ENCODE measurements at regions not wholly inside any gene's neighbourhood (a gene's known extent, or its start where the extent isn't known, plus 50 kb on each side); places are given as distances from the start of the nearest gene placed in this dataset.

GRCh38 chr1:199116488-199116887, 477.6 kb downstream of the PTPRC start:
- no peak for ATAC-seq (ENCODE audit: insufficient read depth, low FRiP score)

GRCh38 chr1:199121047-199121446, 482.2 kb downstream of the PTPRC start:
- no peak for ATAC-seq (ENCODE audit: insufficient read depth, low FRiP score)
- TF ChIP-seq CTCF (IDR thresholded peaks at IDR 0.05; ENCODE audit: control extremely low read depth, extremely low read depth) = no peak
- Histone ChIP-seq H3K9ac (ENCODE audit: insufficient read depth in 1 of 2, low read length in 2 of 2) (no peak overlapping the region), H3K9me3 (ENCODE audit: control insufficient read depth in 4 of 4, insufficient read depth in 3 of 4, low read length in 3 of 4) (no peaks in the 10 kb centered on the region), H3K4me1 (ENCODE audit: control insufficient read depth in 5 of 5, insufficient read depth in 5 of 5, low read length in 5 of 5) (no peaks in the 10 kb centered on the region), H3K36me3 (ENCODE audit: control insufficient read depth in 4 of 4, insufficient read depth in 4 of 4, low read length in 4 of 4) (no peaks in the 10 kb centered on the region), H3K27me3 (ENCODE audit: control insufficient read depth in 3 of 3, insufficient read depth in 3 of 3, low read length in 2 of 3) (no peaks in the 10 kb centered on the region), H3K27ac (ENCODE audit: low read depth in 1 of 2, low read length in 1 of 2) (no peak overlapping the region), H3K4me3 (no peak overlapping the region)
- DNase-seq = no peak

More at GRCh38 chr1:199116488-199116887, 477.6 kb downstream of the PTPRC start:
- H3K27ac ChIP-seq (ENCODE audit: low read depth in 1 of 2, low read length in 1 of 2) = no peak overlapping the region
- no peaks in the 10 kb centered on the region for H3K27me3 ChIP-seq (ENCODE audit: control insufficient read depth in 3 of 3, insufficient read depth in 3 of 3, low read length in 2 of 3)
- H3K9ac ChIP-seq (ENCODE audit: insufficient read depth in 1 of 2, low read length in 2 of 2) = no peak overlapping the region
- H3K4me1 ChIP-seq (ENCODE audit: control insufficient read depth in 5 of 5, insufficient read depth in 5 of 5, low read length in 5 of 5) = no peaks in the 10 kb centered on the region
- no peak for DNase-seq
- H3K4me3 ChIP-seq = no peak overlapping the region
- H3K36me3 ChIP-seq (ENCODE audit: control insufficient read depth in 4 of 4, insufficient read depth in 4 of 4, low read length in 4 of 4) = no peaks in the 10 kb centered on the region
- no peak for TF ChIP-seq CTCF (IDR thresholded peaks at IDR 0.05; ENCODE audit: control extremely low read depth, extremely low read depth)
- peaks cover 0 to 3% (median 0%) of the 10 kb centered on the region in 4 donors for H3K9me3 ChIP-seq (ENCODE audit: control insufficient read depth in 4 of 4, insufficient read depth in 3 of 4, low read length in 3 of 4)

GRCh38 chr1:199122085-199122484, 483.2 kb downstream of the PTPRC start:
- Histone ChIP-seq H3K9ac (ENCODE audit: insufficient read depth in 1 of 2, low read length in 2 of 2) (no peak overlapping the region), H3K4me1 (ENCODE audit: control insufficient read depth in 5 of 5, insufficient read depth in 5 of 5, low read length in 5 of 5) (no peaks in the 10 kb centered on the region), H3K4me3 (no peak overlapping the region), H3K27me3 (ENCODE audit: control insufficient read depth in 3 of 3, insufficient read depth in 3 of 3, low read length in 2 of 3) (no peaks in the 10 kb centered on the region), H3K9me3 (ENCODE audit: control insufficient read depth in 4 of 4, insufficient read depth in 3 of 4, low read length in 3 of 4) (no peaks in the 10 kb centered on the region), H3K27ac (ENCODE audit: low read depth in 1 of 2, low read length in 1 of 2) (no peak overlapping the region), H3K36me3 (ENCODE audit: control insufficient read depth in 4 of 4, insufficient read depth in 4 of 4, low read length in 4 of 4) (no peaks in the 10 kb centered on the region)
- no peak for TF ChIP-seq CTCF (IDR thresholded peaks at IDR 0.05; ENCODE audit: control extremely low read depth, extremely low read depth)
- ATAC-seq (ENCODE audit: insufficient read depth, low FRiP score) (no peak), DNase-seq (no peak)
- 82 to 95% methylated on average over 2 of the region's 2 CpGs for WGBS, 2 donors

GRCh38 chr1:199122532-199123311, 483.9 kb downstream of the PTPRC start:
- H3K36me3 ChIP-seq (ENCODE audit: control insufficient read depth in 4 of 4, insufficient read depth in 4 of 4, low read length in 4 of 4) = no peaks in the 10 kb centered on the region
- no peaks in the 10 kb centered on the region for H3K27me3 ChIP-seq (ENCODE audit: control insufficient read depth in 3 of 3, insufficient read depth in 3 of 3, low read length in 2 of 3)
- H3K4me3 ChIP-seq = no peak overlapping the region
- H3K27ac ChIP-seq (ENCODE audit: low read depth in 1 of 2, low read length in 1 of 2) = no peak overlapping the region
- ATAC-seq (ENCODE audit: insufficient read depth, low FRiP score) (no peak), DNase-seq (no peak)
- TF ChIP-seq CTCF (IDR thresholded peaks at IDR 0.05; ENCODE audit: control extremely low read depth, extremely low read depth) = no peak
- no peaks in the 10 kb centered on the region for H3K4me1 ChIP-seq (ENCODE audit: control insufficient read depth in 5 of 5, insufficient read depth in 5 of 5, low read length in 5 of 5)
- H3K9me3 ChIP-seq (ENCODE audit: control insufficient read depth in 4 of 4, insufficient read depth in 3 of 4, low read length in 3 of 4) = no peaks in the 10 kb centered on the region
- H3K9ac ChIP-seq (ENCODE audit: insufficient read depth in 1 of 2, low read length in 2 of 2) = no peak overlapping the region

All from lung (tissue), 11 donors.